ENCODE measurements at regions not wholly inside any gene's neighbourhood (a gene's known extent, or its start where the extent isn't known, plus 50 kb on each side); places are given as distances from the start of the nearest gene placed in this dataset.
A peak's percentile ranks its signal among the peaks of the same experiment; 100 is the strongest.
"Not testable (repeated sequence)": the region's sequence is repeated elsewhere in the genome, so short reads cannot be mapped to it uniquely, and the experiment has no call there.

DNA sequence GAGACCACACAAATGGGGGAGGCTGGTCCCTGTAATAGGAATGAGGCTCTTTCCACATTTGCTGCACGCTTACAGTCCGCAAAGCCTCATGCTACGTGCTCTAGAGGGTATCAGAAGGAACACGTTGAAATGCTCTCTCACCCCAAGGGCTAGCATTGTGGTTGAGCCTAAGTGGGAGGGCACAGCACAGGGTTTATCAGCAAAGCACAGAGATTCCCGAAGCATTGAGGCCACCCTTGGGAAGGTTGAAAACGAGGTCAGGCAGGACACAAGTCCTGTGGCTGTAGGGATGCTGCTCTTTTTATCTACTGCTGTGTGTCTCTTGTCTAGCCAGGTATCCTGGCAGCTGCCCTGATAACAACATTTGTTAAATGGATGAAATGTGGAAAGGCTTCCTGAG, 378.3 kb downstream of the EN1 start:
- no peak for DNase-seq

DNA sequence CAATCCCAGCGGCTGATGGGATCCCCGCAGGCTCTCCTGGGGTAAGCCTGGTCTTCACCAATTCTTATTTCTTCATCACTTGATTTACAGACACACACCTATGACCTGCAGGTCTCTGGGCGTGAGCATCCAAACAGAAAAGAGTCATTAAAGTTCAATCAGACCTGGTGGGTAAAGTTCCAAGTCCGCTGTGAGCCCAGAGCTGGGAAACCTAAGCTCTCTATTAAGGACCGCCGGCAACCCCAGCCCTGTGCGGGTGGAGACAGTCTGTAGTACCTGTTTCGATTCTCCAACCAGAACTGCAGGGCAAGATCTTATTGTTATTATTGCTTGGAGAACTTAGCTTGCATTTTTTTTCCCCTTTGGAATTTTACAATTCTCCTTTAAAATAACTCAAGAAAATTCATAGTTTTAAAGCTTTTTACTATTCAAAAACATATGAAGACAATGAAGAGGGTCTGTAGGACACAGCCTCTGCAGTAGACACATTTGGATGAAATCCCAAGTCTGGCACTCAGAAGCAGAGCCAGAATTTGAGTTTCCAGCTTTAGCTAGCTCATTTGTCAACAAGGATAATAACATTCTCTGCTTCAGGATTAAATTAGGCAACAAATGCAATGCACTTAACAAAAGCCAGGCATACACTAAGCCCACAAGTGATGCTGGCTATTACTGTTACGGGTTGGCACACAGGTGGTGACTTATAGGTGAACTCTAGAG, 376.4 kb downstream of the INSIG2 start:
- no peak for DNase-seq

DNA sequence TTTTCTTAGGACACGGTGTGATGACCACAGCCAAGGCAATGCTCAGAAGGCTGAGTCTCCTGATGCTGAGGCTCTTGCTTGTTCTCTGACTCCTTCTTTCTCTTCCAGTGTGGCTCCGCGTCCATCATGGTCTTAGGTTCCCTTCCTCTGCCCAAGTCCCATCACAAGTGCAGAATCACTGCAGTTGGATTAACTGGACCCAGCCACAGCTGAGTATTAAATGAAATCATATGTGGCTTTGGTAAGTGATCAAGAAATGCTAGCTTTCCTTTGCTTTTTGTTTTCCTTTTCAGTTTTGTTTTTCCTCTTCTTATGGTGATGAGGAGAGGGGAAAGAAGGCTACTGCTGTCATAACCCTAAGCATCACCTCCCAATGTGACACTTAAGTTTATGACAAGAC, 375.8 kb downstream of the INSIG2 start:
- no peak for DNase-seq

DNA sequence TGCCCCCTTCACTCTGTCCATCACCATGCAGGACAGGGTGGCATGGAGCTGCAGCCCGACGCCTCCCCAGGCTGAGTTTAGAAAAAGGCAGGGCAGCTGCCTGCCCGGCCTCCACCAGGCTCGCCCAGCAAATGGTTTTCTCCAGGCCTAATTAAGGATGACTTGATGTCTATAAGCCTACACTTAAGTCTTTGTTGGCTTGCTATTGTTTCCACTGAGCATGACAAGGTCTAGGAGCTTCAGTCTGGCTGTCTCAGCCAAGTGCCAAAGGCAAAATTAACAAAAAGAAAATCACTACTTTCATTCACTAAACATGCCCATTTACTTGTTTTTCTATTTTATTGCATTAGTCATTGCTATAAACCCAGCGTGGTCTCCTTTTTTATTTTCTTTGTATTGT, 372.2 kb downstream of the INSIG2 start:
- no peak for DNase-seq

DNA sequence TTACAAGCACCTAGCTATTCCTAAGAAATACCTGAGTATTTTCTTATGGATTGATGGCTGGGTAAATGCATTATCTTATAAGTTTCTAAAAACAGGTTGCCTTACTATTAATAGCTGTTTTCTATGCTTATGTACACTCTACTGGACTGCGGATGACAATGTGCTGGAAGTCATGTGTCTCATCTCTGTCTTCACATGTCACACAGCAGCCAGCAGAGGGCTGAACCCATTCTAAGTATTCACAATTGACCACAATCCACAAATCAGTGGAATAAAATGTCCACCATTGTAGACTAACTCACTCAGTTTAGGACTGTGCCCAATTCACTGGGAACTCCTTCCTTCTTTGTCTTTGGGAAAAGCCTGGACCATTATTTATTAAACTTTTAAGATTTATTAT, 371.2 kb downstream of the INSIG2 start:
- DNase-seq, result no peak

DNA sequence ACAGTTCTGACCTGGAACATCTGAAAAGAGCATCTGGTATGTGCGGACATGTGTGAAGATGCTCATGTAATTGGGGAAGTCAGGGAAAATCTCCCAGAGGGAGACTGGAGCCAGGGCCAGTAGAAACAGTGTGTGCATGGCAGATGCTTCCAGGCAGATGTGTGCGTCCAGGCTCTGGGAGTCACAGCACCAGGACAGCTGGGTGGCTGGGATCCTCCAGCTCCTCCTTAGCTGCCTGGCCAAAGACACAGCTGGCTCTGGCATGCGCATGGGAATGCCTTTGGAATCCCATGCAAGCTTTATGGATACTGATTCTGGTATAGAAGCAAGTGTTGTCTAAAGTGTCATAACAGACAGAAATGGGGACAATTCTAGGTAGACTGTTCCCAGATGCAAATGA, 369.7 kb downstream of the INSIG2 start:
- peak; percentile 54 for DNase-seq

DNA sequence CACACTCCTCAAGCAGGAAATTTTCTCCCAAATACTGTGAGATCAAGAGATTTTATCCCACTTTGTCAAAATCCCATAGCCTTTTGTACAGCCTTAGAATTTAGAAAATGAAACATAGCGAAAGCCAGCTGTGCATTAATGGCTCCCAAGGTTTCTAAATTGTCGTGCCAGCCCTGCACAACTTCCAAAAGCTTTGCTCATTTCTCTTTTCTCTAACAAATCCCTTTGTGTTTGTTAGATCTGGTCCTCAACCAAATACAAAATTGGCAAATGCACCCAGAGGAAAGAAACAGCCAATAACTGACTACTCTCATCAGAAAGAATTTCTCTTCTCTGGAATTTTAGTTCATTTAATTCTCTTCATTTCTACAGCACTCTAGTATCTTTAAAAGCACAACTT, 361.1 kb downstream of the INSIG2 start:
- DNase-seq, result peak; percentile 42

DNA sequence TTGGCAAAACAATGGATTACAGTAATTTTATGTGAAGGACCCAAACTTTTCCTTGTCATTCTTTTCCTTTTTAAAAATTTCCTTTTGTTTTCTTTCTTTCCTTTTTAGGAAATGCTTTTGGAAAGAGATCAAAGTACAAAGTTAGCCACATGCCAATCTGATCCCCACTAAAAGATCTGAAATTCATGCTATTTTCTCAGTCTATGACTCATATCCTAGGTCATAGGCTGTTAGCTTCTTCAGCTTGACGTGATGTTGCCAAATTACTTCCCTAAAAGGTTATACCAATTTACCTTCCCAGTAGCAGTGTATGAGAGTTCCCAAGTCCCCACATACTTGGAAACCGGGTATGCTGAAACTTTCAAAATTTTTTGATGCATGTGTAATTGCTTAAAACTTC, 355.3 kb downstream of the INSIG2 start:
- no peak for DNase-seq

DNA sequence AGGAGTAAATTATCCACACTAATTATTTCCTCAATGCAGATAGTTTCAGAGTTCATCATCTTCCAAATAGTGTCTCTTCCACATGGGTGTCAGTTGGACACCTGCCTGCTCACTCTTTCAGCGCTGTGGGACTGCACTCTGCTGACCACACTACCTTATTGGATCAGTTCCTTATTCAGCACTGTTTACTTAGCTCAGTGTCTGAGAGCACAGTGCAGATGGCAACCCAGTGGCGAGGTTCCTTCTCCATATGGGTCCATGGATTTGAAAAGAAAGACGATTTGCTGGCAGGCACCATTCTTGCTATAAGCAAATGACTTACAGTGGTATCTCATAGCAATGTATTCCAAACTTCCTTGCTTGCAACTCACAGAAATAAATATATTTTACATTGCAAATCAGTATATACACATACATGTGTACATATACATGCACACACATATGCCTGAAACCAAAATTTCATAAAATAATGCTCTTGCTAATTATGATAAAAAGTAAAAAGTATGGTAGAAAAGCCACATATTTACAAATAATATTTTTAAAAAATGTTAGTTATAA, 354.8 kb downstream of the INSIG2 start:
- no peak for DNase-seq

DNA sequence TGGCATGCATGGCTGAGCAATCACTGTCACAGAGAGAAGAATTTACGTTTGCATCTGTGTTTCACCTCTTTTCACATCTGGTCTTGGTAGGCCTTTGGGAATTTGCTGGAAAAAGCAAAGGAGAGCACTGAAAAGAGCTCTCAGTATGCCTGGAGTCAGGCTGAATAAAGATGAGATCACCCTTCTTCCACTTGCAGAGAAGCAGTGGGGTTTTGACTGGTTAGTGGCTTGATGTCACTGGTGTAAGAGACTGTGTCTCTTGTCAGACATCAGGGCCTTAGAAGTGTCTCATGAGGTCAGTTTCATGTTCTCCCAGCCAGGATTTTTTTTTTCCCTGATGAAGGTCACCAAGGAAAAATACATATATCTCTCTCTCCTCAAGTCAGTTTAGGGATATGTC, 353.8 kb downstream of the INSIG2 start:
- no peak for DNase-seq

DNA sequence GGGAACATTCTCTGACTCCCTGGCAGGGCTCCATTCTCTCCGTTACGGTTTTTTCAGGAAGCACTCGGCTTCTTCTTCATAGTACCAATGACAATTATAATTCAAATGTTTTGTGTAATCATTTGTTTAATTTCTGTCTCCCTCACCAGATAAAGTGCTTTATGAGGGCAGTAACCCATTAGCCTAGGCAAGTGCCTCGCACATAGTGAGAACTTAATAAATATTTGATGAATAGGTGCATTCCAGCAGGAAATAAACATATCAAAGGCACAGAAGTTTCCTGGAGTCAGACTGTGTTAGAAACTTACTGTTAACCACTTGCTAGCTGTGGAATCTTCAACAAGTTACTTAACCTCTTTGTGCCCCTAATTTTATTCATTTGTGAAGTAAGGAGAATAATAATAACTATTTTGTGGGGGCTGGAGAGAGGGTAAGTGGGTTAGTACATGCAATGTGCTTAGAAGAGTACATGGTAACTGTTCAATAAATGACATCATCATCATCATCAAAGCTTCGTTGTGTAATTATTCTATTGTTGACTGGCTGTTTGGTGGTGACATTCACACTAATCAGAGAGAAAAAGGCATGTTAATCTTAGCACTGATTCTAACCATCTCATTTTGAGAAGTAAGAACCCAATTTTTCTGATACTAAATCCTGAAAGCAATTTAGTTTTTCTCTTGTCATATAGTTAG, 352.3 kb downstream of the INSIG2 start:
- no peak for DNase-seq

DNA sequence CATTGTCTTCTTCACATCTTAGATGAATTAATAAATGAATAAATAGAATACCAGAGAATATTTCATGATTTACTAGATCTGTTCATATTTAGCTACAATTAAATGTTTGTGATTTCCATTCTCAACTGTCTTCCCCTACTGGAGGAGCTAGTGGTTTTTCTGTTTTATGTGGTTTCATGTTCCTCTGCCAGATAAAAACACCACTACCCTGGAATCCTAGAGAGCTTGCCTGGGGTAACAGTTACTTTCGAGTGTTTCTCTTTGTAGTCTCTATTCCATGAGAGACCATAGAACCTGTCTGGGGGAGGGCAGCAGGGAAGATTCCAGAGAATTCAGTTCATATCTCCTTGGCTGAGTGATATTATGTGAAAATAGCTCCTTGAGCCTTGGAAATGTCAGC, 349.2 kb downstream of the INSIG2 start:
- DNase-seq, result no peak

DNA sequence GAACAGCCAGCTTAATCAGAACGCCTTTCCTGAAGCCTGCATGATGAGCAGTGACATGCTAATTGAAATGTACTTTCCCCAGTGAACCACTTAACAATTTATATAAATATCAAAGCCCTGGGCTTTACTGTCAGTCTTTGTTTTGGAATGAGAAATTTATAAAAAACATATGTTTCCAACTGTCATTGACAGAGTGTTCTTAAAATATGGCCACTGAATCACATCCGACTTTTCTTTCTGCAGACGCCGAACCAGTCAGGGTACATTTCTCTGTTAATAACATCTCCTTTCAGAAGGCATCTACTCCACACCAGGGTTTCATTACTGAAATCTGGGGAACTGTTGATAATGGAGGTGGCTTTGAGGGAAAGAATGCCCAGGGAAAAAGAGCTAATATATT, 343.7 kb downstream of the INSIG2 start:
- DNase-seq, result no peak

DNA sequence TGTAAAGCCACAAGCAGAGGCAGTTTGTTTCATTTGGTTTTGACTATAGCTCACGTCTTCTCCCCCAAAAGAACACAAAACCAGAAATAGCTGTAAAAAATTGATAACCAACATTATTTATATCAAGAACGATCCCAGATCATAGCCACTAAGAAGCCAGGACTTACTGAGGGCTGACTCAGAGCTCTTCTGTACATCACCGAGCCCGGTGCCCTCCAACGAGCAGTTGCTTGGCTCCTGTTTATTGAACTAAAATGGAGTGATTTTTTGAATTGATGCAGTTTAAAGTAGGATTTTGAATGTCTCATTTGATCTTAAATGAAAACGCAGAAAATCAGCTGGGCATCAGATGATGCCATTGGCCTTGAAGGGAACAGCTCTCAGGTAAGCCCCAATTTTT, 343.3 kb downstream of the INSIG2 start:
- no peak for DNase-seq

DNA sequence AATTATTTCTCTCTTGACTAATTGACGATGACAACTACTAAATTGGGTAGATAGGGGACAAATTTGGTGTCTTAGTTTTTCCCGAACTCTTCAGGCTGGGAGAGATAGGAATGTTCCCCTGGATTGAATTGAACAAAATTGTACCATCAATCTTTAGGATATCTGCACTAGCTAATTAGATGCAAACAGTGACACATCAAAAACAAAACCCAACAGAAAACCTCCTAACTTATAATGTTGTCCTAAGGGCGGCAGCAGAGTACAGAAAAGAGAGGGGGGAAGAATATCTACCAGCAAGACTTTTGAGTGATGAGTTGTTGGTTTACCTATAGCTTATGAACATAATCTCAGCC, 342.9 kb downstream of the INSIG2 start:
- no peak for DNase-seq

DNA sequence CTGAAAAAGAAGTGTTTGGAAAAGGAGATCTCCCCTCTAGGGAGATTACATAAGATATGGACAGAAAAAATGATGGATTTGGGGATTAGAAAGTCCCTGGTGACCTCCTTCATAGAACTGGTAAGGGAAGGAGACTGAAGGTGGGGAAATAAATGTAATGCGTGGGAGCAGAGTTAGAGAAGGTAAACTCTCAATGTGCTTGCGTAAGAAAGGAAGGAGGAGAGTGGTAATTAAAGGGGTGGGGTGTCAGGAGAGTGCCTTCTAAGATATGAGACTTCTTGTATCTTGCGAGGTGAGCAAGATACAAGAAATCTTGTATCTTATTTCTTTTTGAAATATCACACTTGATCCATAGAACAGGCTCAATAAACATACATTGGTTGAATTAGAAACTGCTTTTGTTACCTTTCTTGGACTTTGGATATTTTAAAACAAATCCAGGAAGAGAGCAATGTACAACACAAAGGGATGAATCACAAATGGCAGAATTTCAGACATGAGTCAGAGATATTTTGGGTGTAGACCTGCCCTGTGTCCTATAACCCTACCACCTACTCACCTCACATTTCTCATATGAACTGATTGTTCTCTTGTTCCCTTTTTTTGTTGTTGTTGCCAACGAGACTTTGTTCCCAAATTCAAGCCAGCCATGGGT, 342.4 kb downstream of the INSIG2 start:
- no peak for DNase-seq

DNA sequence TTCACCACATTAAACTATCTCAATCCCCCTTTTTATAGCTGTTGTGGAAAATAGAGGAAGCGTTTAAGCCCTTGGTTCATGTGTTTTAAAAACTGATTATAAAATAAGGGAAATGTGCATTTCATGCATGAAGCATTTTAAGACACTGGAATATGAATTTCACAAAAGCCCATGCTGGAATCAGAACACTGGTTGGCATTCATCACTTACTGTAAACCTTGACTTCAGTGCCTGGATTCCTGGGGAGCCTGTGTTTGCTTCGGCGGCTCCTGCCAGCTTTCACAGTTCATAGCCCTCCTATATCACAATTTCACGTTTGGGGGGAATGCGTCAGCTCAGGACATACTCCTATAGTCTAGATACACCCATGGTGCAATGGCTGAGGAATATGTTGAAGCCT, 336.9 kb downstream of the INSIG2 start:
- no peak for DNase-seq

DNA sequence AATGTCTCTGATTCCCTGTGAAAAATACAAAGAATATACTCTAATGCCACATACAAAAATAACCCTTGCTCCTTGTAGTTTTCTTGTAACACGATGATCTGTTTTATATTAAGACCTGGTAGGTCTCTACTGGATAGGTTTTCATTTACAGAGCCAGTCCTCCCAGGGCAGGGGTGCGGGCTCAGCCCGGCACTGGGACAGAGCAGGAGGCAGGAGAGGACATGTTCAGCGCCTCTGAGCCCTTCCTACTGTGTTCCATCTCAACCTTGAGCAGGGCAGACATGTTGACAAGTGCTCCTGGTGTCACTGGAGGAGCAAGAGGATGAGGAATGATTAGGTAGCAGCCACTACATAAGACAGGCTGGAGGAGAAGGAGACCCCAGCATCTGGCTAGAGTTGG, 335.5 kb downstream of the INSIG2 start:
- DNase-seq, result no peak

DNA sequence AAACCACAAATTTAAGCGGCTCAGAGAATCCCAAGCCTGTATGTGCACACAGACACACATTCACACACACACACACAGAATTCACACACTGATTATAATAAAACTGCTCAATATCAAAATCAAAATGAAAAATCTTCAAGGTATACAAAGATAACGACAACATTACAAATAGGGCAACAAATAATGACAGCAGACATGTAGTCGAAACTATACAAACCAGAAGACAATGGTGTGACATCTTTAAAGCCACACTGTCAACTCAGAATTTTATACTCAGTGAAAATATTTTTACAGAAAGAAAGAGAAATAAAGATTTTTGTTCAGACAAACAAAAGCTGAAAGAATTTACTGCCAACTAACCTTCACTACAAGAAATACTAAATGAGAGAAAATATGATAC, 333.4 kb downstream of the INSIG2 start:
- no peak for DNase-seq

DNA sequence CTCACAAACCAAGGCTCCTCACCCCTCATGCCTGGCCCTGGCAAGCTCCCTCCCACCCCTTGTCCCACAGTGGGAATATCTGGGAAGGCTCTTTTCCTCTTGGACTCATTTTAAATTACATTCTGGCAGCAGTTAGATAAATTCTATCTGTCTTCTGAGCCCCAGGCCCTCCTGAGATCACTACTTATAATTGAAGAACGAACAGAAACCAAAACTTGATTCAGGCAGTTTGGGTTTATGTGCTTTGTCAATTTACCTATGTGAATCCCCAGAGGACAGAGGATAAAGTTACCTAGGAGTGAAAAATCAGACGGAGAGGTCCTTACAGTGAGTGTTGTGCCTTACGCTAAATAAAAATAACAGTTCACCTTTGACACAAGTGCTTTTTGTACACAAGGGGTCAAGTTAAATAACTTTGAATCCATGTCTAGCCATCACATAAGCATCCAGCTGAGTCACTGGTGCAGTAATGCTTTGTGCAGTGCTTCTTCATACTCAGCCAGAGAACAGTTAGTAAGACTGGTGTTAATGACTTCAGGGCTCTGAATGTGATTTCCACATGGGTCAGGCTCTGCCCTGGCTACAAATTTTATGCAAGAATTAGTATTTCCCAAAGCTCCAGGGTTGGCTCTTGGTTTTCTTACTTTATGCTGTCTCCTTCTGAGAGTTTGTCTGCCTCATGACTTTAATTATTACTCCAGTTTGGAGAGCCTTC, 329.3 kb downstream of the INSIG2 start:
- no peak for DNase-seq

DNA sequence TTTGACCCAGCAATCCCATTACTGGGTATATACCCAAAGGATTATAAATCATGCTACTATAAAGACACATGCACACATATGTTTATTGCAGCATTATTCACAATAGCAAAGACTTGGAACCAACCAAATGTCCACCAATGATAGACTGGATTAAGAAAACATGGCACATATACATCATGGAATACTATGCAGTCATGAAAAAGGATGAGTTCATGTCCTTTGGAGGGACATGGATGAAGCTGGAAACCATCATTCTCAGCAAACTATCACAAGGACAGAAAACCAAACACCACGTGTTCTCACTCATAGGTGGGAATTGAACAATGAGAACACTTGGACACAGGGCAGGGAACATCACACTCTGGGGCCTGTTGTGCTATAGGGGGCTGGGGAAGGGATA, 326.9 kb downstream of the INSIG2 start:
- DNase-seq, result not testable (repeated sequence)

DNA sequence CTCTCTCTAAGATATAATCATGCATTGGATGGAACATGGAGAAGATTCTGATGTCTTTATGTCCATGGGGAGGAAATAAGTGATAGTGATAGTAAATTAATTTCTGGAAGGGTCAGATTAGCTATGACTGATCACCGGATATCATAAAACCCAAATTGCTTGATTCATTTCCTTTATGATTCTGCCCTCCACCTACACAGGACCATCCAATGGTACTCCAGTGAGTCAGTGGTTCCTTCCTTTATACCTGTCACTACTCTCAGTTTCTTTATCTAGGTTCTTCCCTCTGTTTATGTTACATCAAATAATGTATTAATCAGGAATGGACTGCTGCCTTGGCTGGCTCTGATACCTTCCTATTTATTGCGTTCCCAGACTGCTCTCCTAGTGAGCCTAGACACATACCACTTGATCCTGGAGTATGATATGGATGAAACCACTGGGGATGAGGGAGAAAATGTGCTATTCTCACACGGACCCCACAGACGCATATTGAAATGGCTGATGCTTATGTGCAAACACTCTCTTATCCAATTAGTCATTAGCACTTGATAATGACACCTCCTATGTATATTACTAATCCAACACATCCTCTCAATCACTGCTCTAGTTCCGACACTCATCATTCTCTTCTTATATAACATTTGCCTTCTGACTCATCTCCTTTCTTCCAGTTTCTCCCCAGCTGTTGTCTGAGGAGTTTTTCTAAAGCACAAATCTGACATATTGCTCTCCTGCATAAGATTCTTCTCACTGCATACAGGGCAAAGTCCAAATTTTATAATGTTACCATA, 315.6 kb downstream of the INSIG2 start:
- DNase-seq, result no peak
